GM12891 (cell line): ENCODE measurements at regions not wholly inside any gene's neighbourhood (a gene's known extent, or its start where the extent isn't known, plus 50 kb on each side); places are given as distances from the start of the nearest gene placed in this dataset.

Experiments
- DNase-seq: peaks from one replicate; pipeline ENCODE4 v3.0.0; 2011; ENCODE audit warnings: low spot score; ENCODE audit not compliant: insufficient read length
- FAIRE-seq: peaks from 2 replicates; lab custom pipeline; 2011; peaks lifted over from hg19 to GRCh38; lab: Jason Lieb, UNC
- PAX5 ChIP-seq: IDR thresholded peaks from 2 replicates; pipeline ENCODE4 v1.6.1; 2011; ENCODE audit warnings: low read length, moderate library complexity, mild to moderate bottlenecking; ENCODE audit not compliant: insufficient read depth, severe bottlenecking
- POLR2A ChIP-seq: IDR thresholded peaks from 2 replicates; pipeline ENCODE4 v1.6.1; 2011; ENCODE audit warnings: low read depth, low read length, control low read depth
- POLR2AphosphoS5 ChIP-seq: IDR thresholded peaks from 2 replicates; pipeline ENCODE4 v1.6.1; 2011; ENCODE audit warnings: low read depth, low read length, control low read depth
- POU2F2 ChIP-seq: IDR thresholded peaks from 2 replicates; pipeline ENCODE4 v1.6.1; 2011; ENCODE audit warnings: low read depth, mild to moderate bottlenecking, control low read depth, low read length, moderate library complexity
- SPI1 ChIP-seq: IDR thresholded peaks from 2 replicates; pipeline ENCODE4 v1.6.1; 2011; ENCODE audit warnings: low read depth, low read length, control low read depth
- TAF1 ChIP-seq: IDR thresholded peaks from 2 replicates; pipeline ENCODE4 v1.6.1; 2011; ENCODE audit warnings: low read depth, low read length, control low read depth

DNA sequence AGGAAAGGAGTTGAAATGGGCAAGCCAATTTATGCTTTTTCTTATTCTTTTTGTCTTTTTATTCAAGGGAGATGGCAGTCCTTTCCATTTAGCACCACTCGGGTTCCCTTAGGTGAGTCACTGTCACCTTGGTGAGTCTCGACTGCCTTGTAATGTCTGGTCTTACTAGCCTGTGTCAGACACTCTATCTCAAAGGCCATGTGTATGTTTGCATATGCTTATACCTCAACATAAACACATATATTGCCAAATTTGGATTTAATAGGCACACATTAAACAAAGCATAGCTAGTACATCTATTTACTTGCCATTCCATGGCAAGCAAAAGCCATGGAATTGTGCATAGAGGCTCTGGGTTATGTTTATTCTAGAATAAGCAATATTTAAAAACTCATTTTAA lies 624.9 kb upstream of the FOXG1 start:
- DNase-seq (no peak), FAIRE-seq (no peak)
- TF ChIP-seq POLR2A = no peak
- TF ChIP-seq POU2F2 = no peak
- TF ChIP-seq TAF1 = no peak

GRCh38 chr14:28142400-28143015 lies 624.1 kb upstream of the FOXG1 start:
- DNase-seq = no peak
- TF ChIP-seq POU2F2 (no peak), SPI1 (no peak), POLR2AphosphoS5 (no peak), POLR2A (no peak), PAX5 (no peak), TAF1 (no peak)

GRCh38 chr14:28143316-28143715 lies 623.3 kb upstream of the FOXG1 start:
- DNase-seq = no peak
- no peak for FAIRE-seq
- no peak for TF ChIP-seq POLR2A
- no peak for TF ChIP-seq TAF1
- TF ChIP-seq POU2F2 = no peak
- no peak for TF ChIP-seq POLR2AphosphoS5
- no peak for TF ChIP-seq PAX5
- no peak for TF ChIP-seq SPI1

More at GRCh38 chr14:28142400-28143015, 624.1 kb upstream of the FOXG1 start:
- FAIRE-seq = no peak

DNA sequence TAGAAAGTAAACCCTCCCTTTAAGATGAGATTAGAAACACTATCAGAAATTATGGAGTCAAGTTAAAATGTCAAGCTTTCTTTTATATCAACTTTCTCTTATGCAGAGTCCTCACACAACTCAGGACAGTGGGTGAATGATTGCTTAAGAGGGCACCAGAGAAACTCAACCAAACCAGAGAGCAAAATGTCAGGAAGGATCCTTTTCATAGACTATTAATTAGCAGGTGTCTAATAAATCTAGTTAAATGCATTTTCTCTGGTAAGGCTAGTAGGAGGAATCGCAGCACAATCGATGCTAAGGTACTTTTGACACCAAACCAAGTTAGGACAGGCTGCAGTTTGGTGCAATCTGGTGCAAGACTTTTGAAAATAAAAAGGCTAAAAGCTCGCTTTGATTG lies 614.7 kb upstream of the FOXG1 start:
- TF ChIP-seq PAX5 = no peak
- no peak for TF ChIP-seq SPI1
- TF ChIP-seq TAF1 = no peak
- TF ChIP-seq POLR2AphosphoS5 = no peak
- TF ChIP-seq POU2F2 = no peak
- TF ChIP-seq POLR2A = no peak
- no peak for FAIRE-seq

DNA sequence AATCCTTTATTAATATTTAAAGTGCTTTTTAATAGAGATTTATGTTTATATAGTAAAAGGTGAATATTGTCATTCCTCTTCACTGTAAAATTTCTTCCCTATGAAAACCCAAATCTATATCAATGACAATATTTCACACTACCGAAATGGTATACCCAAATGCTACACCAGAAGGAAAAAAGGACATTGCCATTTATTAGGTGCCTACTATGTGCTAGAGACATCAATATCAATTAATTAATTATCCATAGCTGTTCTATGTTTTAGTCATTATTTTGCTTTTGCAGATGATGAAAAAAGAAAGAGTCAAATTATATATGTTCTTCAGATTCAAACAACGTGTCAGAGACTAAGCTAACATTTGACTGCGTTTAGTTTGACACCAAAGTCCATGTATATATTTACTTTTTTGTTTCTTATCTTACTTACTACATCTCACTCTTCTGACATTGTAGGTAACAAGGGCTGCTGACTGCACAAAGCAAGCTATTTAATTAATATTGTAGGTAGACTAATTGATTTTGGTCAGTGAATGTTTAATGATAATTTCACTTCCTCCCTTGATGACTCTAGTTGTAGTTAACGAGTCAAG lies 614.0 kb upstream of the FOXG1 start:
- FAIRE-seq (no peak), DNase-seq (no peak)
- TF ChIP-seq SPI1 = no peak
- TF ChIP-seq POLR2A = no peak
- no peak for TF ChIP-seq TAF1
- TF ChIP-seq POLR2AphosphoS5 = no peak
- no peak for TF ChIP-seq POU2F2
- TF ChIP-seq PAX5 = no peak

More for the DNA sequence above, 614.7 kb upstream of the FOXG1 start:
- no peak for DNase-seq

- no peak for FAIRE-seq
- TF ChIP-seq PAX5 (no peak), POU2F2 (no peak), SPI1 (no peak), POLR2AphosphoS5 (no peak), TAF1 (no peak), POLR2A (no peak)
- DNase-seq = no peak
These were observed 609.2 kb upstream of the FOXG1 start for GRCh38 chr14:28157289-28157869.

GRCh38 chr14:28157887-28158791 lies 608.4 kb upstream of the FOXG1 start:
- no peak for DNase-seq
- TF ChIP-seq SPI1 (no peak), POLR2A (no peak), POU2F2 (no peak), PAX5 (no peak), TAF1 (no peak), POLR2AphosphoS5 (no peak)

GRCh38 chr14:28161040-28161439 lies 605.5 kb upstream of the FOXG1 start:
- TF ChIP-seq POU2F2 = no peak
- no peak for TF ChIP-seq SPI1
- no peak for TF ChIP-seq POLR2A
- TF ChIP-seq POLR2AphosphoS5 = no peak
- no peak for TF ChIP-seq TAF1
- no peak for TF ChIP-seq PAX5
- FAIRE-seq (no peak), DNase-seq (no peak)

More at GRCh38 chr14:28157887-28158791, 608.4 kb upstream of the FOXG1 start:
- FAIRE-seq = no peak

DNA sequence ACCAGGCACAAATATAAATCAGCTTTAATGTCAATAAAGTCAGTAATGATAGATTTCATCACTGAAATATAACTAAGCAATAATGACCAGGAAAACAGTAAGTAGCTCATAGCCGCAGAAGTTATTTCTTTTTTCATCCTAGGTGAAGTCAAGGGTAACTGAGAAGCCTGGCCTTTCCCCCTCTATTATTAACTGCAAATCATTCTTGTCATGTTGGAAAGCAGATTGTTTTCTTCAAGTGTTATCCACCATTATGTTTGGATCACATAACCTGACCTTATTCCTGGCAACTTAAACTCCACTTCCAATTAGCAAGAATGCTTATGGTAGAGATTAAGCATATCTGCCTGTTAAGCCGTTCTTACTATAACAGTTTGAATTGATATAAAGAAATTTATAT lies 603.4 kb upstream of the FOXG1 start:
- no peak for TF ChIP-seq POU2F2
- TF ChIP-seq POLR2A = no peak
- TF ChIP-seq PAX5 = no peak
- no peak for TF ChIP-seq POLR2AphosphoS5
- TF ChIP-seq SPI1 = no peak
- no peak for TF ChIP-seq TAF1
- no peak for DNase-seq
- no peak for FAIRE-seq
